Left ventricle myocardium inferior (tissue), 1 donor: ENCODE measurements at regions not wholly inside any gene's neighbourhood (a gene's known extent, or its start where the extent isn't known, plus 50 kb on each side); places are given as distances from the start of the nearest gene placed in this dataset.
"Not testable (repeated sequence)": the region's sequence is repeated elsewhere in the genome, so short reads cannot be mapped to it uniquely, and the experiment has no call there.

ENCODE experiments used
- DNase-seq: peaks from one replicate; pipeline ENCODE4 v3.0.0-alpha.2; 2020
- H3K27ac ChIP-seq: fragments of 200-600 bp; replicated peaks from 2 replicates; pipeline ENCODE4 v1.8.0; 2021
- H3K27me3 ChIP-seq: fragments of 200-600 bp; 2 replicates; pipeline ENCODE4 v1.8.0; 2021; ENCODE audit warnings: low read depth
- H3K36me3 ChIP-seq: fragments of 200-600 bp; 2 replicates; pipeline ENCODE4 v1.8.0; 2021
- H3K4me1 ChIP-seq: fragments of 200-600 bp; 2 replicates; pipeline ENCODE4 v1.8.0; 2021
- H3K4me3 ChIP-seq: fragments of 200-600 bp; 2 replicates; pipeline ENCODE4 v1.8.0; 2021; ENCODE audit warnings: mild to moderate bottlenecking, moderate library complexity
- H3K9me3 ChIP-seq: fragments of 200-600 bp; replicated peaks from 2 replicates; pipeline ENCODE4 v1.8.0; 2021
- CTCF ChIP-seq: fragments of 200-600 bp; IDR thresholded peaks from 2 replicates; pipeline ENCODE4 v1.8.0; 2021; ENCODE audit warnings: antibody characterized with exemption, mild to moderate bottlenecking, borderline replicate concordance
- intact Hi-C: fragments of 100-400 bp; cut with micrococcal nuclease; formaldehyde crosslinking; loops from one replicate; pipeline ENCODE4 v1.11.0; 2022
- donor health status: DM: no; HTN: yes; CAD: no; lungs with severe emphysema.

- TF ChIP-seq CTCF = no peak
- Histone ChIP-seq H3K4me3 (no peak overlapping the region), H3K27ac (no peak overlapping the region), H3K27me3 (no peaks in the 10 kb centered on the region), H3K4me1 (no peaks in the 10 kb centered on the region), H3K9me3 (peaks cover 8% of the 10 kb centered on the region), H3K36me3 (no peaks in the 10 kb centered on the region)
- DNase-seq = no peak
- intact Hi-C loops = no loop called here
Measured at GRCh38 chr3:74904646-74905045, 290.2 kb upstream of the CNTN3 start.

- H3K9me3 ChIP-seq, H3K4me1 ChIP-seq, intact Hi-C loops, H3K36me3 ChIP-seq, H3K4me3 ChIP-seq, H3K27ac ChIP-seq, DNase-seq, H3K27me3 ChIP-seq: not testable (repeated sequence)
Measured at GRCh38 chr3:74899796-74900516, 285.5 kb upstream of the CNTN3 start.

GRCh38 chr3:74897006-74897405 is 282.5 kb upstream of the CNTN3 start:
- no peak for DNase-seq
- H3K9me3 ChIP-seq = no peaks in the 10 kb centered on the region
- no peak overlapping the region for H3K4me3 ChIP-seq
- no peaks in the 10 kb centered on the region for H3K4me1 ChIP-seq
- peak; percentile 43 for TF ChIP-seq CTCF
- no peak overlapping the region for H3K27ac ChIP-seq
- H3K27me3 ChIP-seq = no peaks in the 10 kb centered on the region
- intact Hi-C loops = no loop called here
- H3K36me3 ChIP-seq = no peaks in the 10 kb centered on the region

- intact Hi-C loops = no loop called here
- no peaks in the 10 kb centered on the region for H3K4me1 ChIP-seq
- no peak for TF ChIP-seq CTCF
- H3K9me3 ChIP-seq = peaks cover 22% of the 10 kb centered on the region
- no peak overlapping the region for H3K4me3 ChIP-seq
- no peaks in the 10 kb centered on the region for H3K27me3 ChIP-seq
- no peaks in the 10 kb centered on the region for H3K36me3 ChIP-seq
- DNase-seq = no peak
- no peak overlapping the region for H3K27ac ChIP-seq
Measured at GRCh38 chr3:74891312-74891711, 276.9 kb upstream of the CNTN3 start.

GRCh38 chr3:74883690-74884089 is 269.2 kb upstream of the CNTN3 start:
- Histone ChIP-seq H3K36me3 (no peaks in the 10 kb centered on the region), H3K9me3 (peaks cover 25% of the 10 kb centered on the region), H3K27me3 (no peaks in the 10 kb centered on the region), H3K4me1 (no peaks in the 10 kb centered on the region), H3K4me3 (no peak overlapping the region), H3K27ac (no peak overlapping the region)
- intact Hi-C loops = no loop called here
- TF ChIP-seq CTCF = peak; percentile 31
- no peak for DNase-seq

GRCh38 chr3:74883222-74883621 is 268.8 kb upstream of the CNTN3 start:
- Histone ChIP-seq H3K36me3 (no peaks in the 10 kb centered on the region), H3K9me3 (peaks cover 22% of the 10 kb centered on the region), H3K27me3 (no peaks in the 10 kb centered on the region), H3K4me1 (no peaks in the 10 kb centered on the region), H3K4me3 (no peak overlapping the region), H3K27ac (no peak overlapping the region)
- TF ChIP-seq CTCF = no peak
- intact Hi-C loops = no loop called here
- no peak for DNase-seq
